ENCODE measurements at regions not wholly inside any gene's neighbourhood (a gene's known extent, or its start where the extent isn't known, plus 50 kb on each side); places are given as distances from the start of the nearest gene placed in this dataset.

DNA sequence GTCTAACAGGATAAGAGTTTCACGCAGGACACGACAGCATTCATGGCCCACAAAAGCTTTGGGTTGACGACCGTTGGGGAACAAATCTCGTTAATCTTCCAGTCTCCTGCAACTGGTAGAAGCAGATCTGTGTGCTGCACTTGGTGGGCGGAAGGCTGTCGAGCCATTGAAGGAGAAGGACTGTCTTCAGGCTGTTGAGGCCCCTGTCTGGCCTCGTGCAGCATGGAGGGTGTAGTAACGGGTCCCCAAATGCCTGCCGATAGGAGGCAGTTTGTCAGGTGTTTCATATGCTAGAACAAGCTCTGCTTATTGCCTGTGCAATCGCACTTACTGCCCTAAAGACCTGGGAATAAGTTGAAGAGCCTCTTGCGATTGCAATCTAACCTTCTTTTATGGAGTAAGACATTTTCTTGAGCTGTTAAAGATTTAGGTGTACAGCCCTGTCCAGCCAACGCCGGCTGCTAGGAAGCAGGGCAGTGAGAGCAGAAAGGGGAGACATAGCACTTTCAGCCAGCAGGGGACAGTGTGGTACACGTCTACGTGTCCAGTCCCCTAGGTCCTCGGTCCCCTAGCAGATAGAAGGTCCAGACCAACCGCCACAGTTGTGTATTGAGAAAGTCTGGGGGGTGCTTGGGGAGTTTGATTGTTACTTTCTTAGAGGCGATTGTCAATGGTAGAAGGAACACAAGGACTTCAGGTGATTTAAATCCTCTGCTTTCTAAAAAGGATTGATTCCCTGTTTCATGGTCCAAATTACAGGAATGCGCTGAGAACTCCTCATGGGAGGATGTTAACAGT lies 102.3 kb upstream of the TMPRSS2 start:
- intact Hi-C loops (cut with micrococcal nuclease; ENCODE audit: unreplicated experiment), result loop anchor here (1.0 to 10.0 kb wide), 3 partner anchors 327 to 507 kb away; no protein-coding TSS in a partner anchor
- Histone ChIP-seq H4K20me1 (ENCODE audit: insufficient read depth, low read length) (no peaks in the 10 kb centered on the region), H3K27ac (ENCODE audit: low read depth, low read length, poor library complexity, severe bottlenecking) (no peak overlapping the region), H3K79me2 (ENCODE audit: insufficient read depth, low read depth, low read length) (no peaks in the 10 kb centered on the region), H3K4me1 (ENCODE audit: insufficient read depth, low read length, poor library complexity, severe bottlenecking) (peaks cover 8% of the 10 kb centered on the region), H3K36me3 (ENCODE audit: insufficient read depth, low read length) (no peaks in the 10 kb centered on the region), H3K9me3 (ENCODE audit: low read length) (no peaks in the 10 kb centered on the region), H3K4me3 (ENCODE audit: low read depth, low read length, poor library complexity, severe bottlenecking) (no peak overlapping the region), H3K4me2 (ENCODE audit: low read length) (no peak overlapping the region), H2AFZ (ENCODE audit: low read length) (no peak overlapping the region), H3K9me2 (ENCODE audit: insufficient read depth, low read length) (no peaks in the 10 kb centered on the region)
- no peak for TF ChIP-seq EZH2phosphoT487 (IDR thresholded peaks at IDR 0.05; ENCODE audit: borderline replicate concordance, low read depth, low read length)
- TF ChIP-seq, protein P1, sequence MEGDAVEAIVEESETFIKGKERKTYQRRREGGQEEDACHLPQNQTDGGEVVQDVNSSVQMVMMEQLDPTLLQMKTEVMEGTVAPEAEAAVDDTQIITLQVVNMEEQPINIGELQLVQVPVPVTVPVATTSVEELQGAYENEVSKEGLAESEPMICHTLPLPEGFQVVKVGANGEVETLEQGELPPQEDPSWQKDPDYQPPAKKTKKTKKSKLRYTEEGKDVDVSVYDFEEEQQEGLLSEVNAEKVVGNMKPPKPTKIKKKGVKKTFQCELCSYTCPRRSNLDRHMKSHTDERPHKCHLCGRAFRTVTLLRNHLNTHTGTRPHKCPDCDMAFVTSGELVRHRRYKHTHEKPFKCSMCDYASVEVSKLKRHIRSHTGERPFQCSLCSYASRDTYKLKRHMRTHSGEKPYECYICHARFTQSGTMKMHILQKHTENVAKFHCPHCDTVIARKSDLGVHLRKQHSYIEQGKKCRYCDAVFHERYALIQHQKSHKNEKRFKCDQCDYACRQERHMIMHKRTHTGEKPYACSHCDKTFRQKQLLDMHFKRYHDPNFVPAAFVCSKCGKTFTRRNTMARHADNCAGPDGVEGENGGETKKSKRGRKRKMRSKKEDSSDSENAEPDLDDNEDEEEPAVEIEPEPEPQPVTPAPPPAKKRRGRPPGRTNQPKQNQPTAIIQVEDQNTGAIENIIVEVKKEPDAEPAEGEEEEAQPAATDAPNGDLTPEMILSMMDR (conservative IDR thresholded peaks at IDR 0.05; ENCODE audit: low read length), result peak; percentile 75
- DNase-seq (ENCODE audit: low spot score), result peak; percentile 45
- no TSS peak for BruUV-seq (replicated peaks)
- ChIA-PET CTCF (ENCODE audit: unreplicated experiment) (no interaction called here), POLR2A (no interaction called here)

DNA sequence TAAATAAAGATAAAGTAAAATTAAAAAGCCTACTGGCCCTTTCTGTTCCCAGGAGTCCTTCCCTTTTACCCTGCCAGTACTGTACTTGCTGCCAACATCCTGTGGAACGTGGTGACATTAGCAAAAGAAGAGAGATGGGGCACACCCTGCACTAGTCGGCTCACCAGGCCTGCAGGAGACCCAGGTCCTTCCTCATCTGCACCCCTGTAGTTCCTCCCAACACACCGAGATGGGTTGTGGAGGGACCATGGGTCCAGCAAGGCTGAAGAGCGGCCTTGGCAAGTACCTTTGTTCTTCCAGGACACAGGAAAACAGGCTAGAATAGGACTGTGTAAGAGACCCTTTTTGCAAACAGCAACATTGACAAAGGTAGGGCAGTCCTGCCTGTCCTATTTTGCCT lies 98.7 kb upstream of the TMPRSS2 start:
- Histone ChIP-seq H3K36me3 (ENCODE audit: insufficient read depth, low read length) (no peaks in the 10 kb centered on the region), H3K27ac (ENCODE audit: low read depth, low read length, poor library complexity, severe bottlenecking) (no peak overlapping the region), H3K9me2 (ENCODE audit: insufficient read depth, low read length) (no peaks in the 10 kb centered on the region), H3K79me2 (ENCODE audit: insufficient read depth, low read depth, low read length) (no peaks in the 10 kb centered on the region), H3K4me1 (ENCODE audit: insufficient read depth, low read length, poor library complexity, severe bottlenecking) (no peaks in the 10 kb centered on the region), H2AFZ (ENCODE audit: low read length) (no peak overlapping the region), H3K4me3 (ENCODE audit: low read depth, low read length, poor library complexity, severe bottlenecking) (no peak overlapping the region), H3K4me2 (ENCODE audit: low read length) (no peak overlapping the region), H4K20me1 (ENCODE audit: insufficient read depth, low read length) (no peaks in the 10 kb centered on the region), H3K9me3 (ENCODE audit: low read length) (no peaks in the 10 kb centered on the region)
- DNase-seq (ENCODE audit: low spot score), result no peak
- TF ChIP-seq EZH2phosphoT487 (IDR thresholded peaks at IDR 0.05; ENCODE audit: borderline replicate concordance, low read depth, low read length), result no peak
- TF ChIP-seq, protein P1 (conservative IDR thresholded peaks at IDR 0.05; ENCODE audit: low read length), result no peak
- intact Hi-C loops (cut with micrococcal nuclease; ENCODE audit: unreplicated experiment), result no loop called here
- ChIA-PET POLR2A (no interaction called here), CTCF (ENCODE audit: unreplicated experiment) (no interaction called here)
- BruUV-seq (replicated peaks), result no TSS peak

DNA sequence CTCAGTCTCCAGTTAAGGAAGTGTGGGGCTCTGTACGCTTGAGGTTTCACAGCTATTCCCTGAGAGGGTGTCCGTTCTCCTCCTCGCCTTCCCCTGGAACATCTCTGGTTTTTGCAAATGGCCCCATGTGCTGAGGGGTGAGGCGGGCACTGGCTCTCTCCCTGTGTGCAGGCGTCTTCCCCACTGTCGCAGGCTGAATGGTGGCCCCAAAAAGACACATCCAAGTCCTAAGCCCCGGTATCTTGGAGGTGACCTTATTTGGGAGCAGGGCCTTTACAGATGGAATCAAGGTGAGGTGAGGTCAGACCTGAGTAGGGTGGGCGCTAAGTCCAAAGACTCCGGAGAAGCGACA lies 98.0 kb upstream of the TMPRSS2 start:
- H3K4me1 ChIP-seq (ENCODE audit: insufficient read depth, low read length, poor library complexity, severe bottlenecking), result no peaks in the 10 kb centered on the region
- BruUV-seq (replicated peaks), result no TSS peak
- no peaks in the 10 kb centered on the region for H3K9me2 ChIP-seq (ENCODE audit: insufficient read depth, low read length)
- no peaks in the 10 kb centered on the region for H3K79me2 ChIP-seq (ENCODE audit: insufficient read depth, low read depth, low read length)
- intact Hi-C loops (cut with micrococcal nuclease; ENCODE audit: unreplicated experiment), result no loop called here
- no peak overlapping the region for H2AFZ ChIP-seq (ENCODE audit: low read length)
- H3K36me3 ChIP-seq (ENCODE audit: insufficient read depth, low read length), result no peaks in the 10 kb centered on the region
- no peak for DNase-seq (ENCODE audit: low spot score)
- H4K20me1 ChIP-seq (ENCODE audit: insufficient read depth, low read length), result no peaks in the 10 kb centered on the region
- H3K4me3 ChIP-seq (ENCODE audit: low read depth, low read length, poor library complexity, severe bottlenecking), result no peak overlapping the region
- no peak overlapping the region for H3K27ac ChIP-seq (ENCODE audit: low read depth, low read length, poor library complexity, severe bottlenecking)
- TF ChIP-seq EZH2phosphoT487 (IDR thresholded peaks at IDR 0.05; ENCODE audit: borderline replicate concordance, low read depth, low read length), result no peak
- TF ChIP-seq, protein P1 (conservative IDR thresholded peaks at IDR 0.05; ENCODE audit: low read length), result no peak
- no peak overlapping the region for H3K4me2 ChIP-seq (ENCODE audit: low read length)
- POLR2A ChIA-PET, result no interaction called here
- CTCF ChIA-PET (ENCODE audit: unreplicated experiment), result no interaction called here
- no peaks in the 10 kb centered on the region for H3K9me3 ChIP-seq (ENCODE audit: low read length)
